K562 (cell line): ENCODE measurements at regions not wholly inside any gene's neighbourhood (a gene's known extent, or its start where the extent isn't known, plus 50 kb on each side); places are given as distances from the start of the nearest gene placed in this dataset.
"Not testable (repeated sequence)": the region's sequence is repeated elsewhere in the genome, so short reads cannot be mapped to it uniquely, and the experiment has no call there.

Experiments used
- EZH2 ChIP-seq: IDR thresholded peaks from 2 replicates; pipeline ENCODE4 v1.6.1; 2012; ENCODE audit warnings: low read depth, mild to moderate bottlenecking, inconsistent platforms, low read length, borderline replicate concordance
- ZFX ChIP-seq: sonication (generic); formaldehyde crosslinking; IDR thresholded peaks from 2 replicates; pipeline ENCODE4 v1.8.0; 2022; ENCODE audit warnings: mild to moderate bottlenecking, missing genetic modification reagents, moderate library complexity
- TF ChIP-seq, protein P1 (sequence below): IDR thresholded peaks from 2 replicates; pipeline ENCODE4 v1.6.1; 2012; ENCODE audit warnings: low read depth, low read length, improper control_type of control experiment, borderline replicate concordance

DNA sequence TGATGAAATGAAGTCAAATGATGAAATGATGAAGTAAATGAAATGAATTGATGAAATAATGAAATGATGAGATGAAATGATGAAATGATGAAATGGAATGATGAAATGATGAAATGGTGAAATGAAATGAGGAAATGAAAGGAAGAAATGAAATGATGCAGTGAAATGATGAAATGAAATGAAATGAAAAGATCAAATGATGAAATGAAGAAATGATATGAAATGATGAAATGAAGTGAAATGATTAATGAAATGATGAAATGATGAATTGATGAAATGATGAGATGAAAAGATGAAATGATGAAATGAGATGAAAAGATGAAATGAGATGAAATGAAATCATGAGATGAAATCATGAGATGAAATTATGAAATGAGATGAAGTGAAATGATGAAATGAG lies 139.2 kb upstream of the ERV3-1 start:
- TF ChIP-seq, protein P1, sequence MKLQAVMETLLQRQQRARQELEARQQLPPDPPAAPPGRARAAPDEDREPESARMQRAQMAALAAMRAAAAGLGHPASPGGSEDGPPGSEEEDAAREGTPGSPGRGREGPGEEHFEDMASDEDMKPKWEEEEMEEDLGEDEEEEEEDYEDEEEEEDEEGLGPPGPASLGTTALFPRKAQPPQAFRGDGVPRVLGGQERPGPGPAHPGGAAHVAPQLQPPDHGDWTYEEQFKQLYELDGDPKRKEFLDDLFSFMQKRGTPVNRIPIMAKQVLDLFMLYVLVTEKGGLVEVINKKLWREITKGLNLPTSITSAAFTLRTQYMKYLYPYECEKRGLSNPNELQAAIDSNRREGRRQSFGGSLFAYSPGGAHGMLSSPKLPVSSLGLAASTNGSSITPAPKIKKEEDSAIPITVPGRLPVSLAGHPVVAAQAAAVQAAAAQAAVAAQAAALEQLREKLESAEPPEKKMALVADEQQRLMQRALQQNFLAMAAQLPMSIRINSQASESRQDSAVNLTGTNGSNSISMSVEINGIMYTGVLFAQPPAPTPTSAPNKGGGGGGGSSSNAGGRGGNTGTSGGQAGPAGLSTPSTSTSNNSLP, result not testable (repeated sequence)
- TF ChIP-seq EZH2, ZFX: not testable (repeated sequence)
